GM18870 (cell line): ENCODE measurements at regions not wholly inside any gene's neighbourhood (a gene's known extent, or its start where the extent isn't known, plus 50 kb on each side); places are given as distances from the start of the nearest gene placed in this dataset.
"Not testable (repeated sequence)": the region's sequence is repeated elsewhere in the genome, so short reads cannot be mapped to it uniquely, and the experiment has no call there.

Source experiments
- ATAC-seq: cut with Tn5 transposase; IDR thresholded peaks from one replicate; pipeline ENCODE4 v1.9.1; 2021; ENCODE audit warnings: moderate library complexity; ENCODE audit not compliant: unreplicated experiment

GRCh38 chr18:14460364-14460763 is 83.0 kb downstream of the POTEC start:
- ATAC-seq: not testable (repeated sequence)

- ATAC-seq: not testable (repeated sequence)
Observed at GRCh38 chr18:14459826-14460225, 83.6 kb downstream of the POTEC start.

- ATAC-seq: not testable (repeated sequence)
Observed at GRCh38 chr18:14458009-14458945, 85.1 kb downstream of the POTEC start.

- ATAC-seq: not testable (repeated sequence)
Observed at GRCh38 chr18:14450637-14451009, 92.8 kb downstream of the POTEC start.

- ATAC-seq: not testable (repeated sequence)
Observed at GRCh38 chr18:14449995-14450636, 93.3 kb downstream of the POTEC start.

GRCh38 chr18:14449062-14449461 is 94.3 kb downstream of the POTEC start:
- not testable (repeated sequence) for ATAC-seq

- not testable (repeated sequence) for ATAC-seq
Observed at GRCh38 chr18:14447715-14448114, 95.7 kb downstream of the POTEC start.

GRCh38 chr18:14435460-14435859 is 107.9 kb downstream of the POTEC start:
- not testable (repeated sequence) for ATAC-seq

GRCh38 chr18:14432371-14432770 is 111.0 kb downstream of the POTEC start:
- not testable (repeated sequence) for ATAC-seq

GRCh38 chr18:14431031-14431521 is 112.3 kb downstream of the POTEC start:
- ATAC-seq: not testable (repeated sequence)

- not testable (repeated sequence) for ATAC-seq
Observed at GRCh38 chr18:14415806-14416205, 127.6 kb downstream of the POTEC start.

GRCh38 chr18:14415399-14415798 is 128.0 kb downstream of the POTEC start:
- not testable (repeated sequence) for ATAC-seq

GRCh38 chr18:14395533-14395932 is 147.9 kb downstream of the POTEC start:
- not testable (repeated sequence) for ATAC-seq

- ATAC-seq: not testable (repeated sequence)
Observed at GRCh38 chr18:14393563-14394103, 149.8 kb downstream of the POTEC start.

GRCh38 chr18:14392604-14393003 is 150.8 kb downstream of the POTEC start:
- not testable (repeated sequence) for ATAC-seq

- ATAC-seq: not testable (repeated sequence)
Observed at GRCh38 chr18:14384961-14385360, 158.4 kb downstream of the POTEC start.

GRCh38 chr18:14382666-14383065 is 160.7 kb downstream of the POTEC start:
- not testable (repeated sequence) for ATAC-seq

GRCh38 chr18:14379489-14379888 is 163.9 kb downstream of the POTEC start:
- not testable (repeated sequence) for ATAC-seq

- not testable (repeated sequence) for ATAC-seq
Observed at GRCh38 chr18:14378376-14378775, 165.0 kb downstream of the POTEC start.

- ATAC-seq: not testable (repeated sequence)
Observed at GRCh38 chr18:14361346-14361745, 182.1 kb downstream of the POTEC start.

GRCh38 chr18:14357553-14358297 is 185.7 kb downstream of the POTEC start:
- not testable (repeated sequence) for ATAC-seq
